PFSK-1 (cell line): ENCODE measurements at regions not wholly inside any gene's neighbourhood (a gene's known extent, or its start where the extent isn't known, plus 50 kb on each side); places are given as distances from the start of the nearest gene placed in this dataset.

Experiments
- SIN3A ChIP-seq: IDR thresholded peaks from 2 replicates; pipeline ENCODE4 v1.6.1; 2012; ENCODE audit warnings: mild to moderate bottlenecking, low read length, moderate library complexity, borderline replicate concordance; ENCODE audit not compliant: insufficient read depth
- TAF1 ChIP-seq: IDR thresholded peaks from 2 replicates; pipeline ENCODE4 v1.6.1; 2012; ENCODE audit warnings: low read length, control low read depth, borderline replicate concordance; ENCODE audit not compliant: insufficient read depth

DNA sequence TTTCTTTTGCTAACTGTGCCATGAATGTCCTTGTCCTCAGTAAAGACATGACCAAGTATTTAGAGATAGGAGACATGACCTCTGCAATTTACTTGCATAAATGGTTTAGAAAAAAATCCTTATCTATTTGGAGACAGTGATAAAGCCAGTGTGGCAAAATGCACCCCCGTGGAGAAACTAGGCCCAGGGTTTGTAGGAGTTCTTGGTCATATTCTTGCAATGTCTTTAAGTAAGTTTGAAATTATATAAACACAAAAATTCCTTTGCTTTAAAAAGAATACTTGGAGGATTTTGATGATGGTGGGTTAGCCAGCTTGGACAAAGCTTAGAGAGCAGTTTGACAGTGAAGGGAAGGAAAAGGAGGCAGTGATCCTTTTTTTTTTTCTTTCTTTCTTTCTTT lies 101.9 kb upstream of the SLC45A1 start:
- no peak for TF ChIP-seq SIN3A
- no peak for TF ChIP-seq TAF1
